NCI-H526 (cell line): ENCODE measurements at regions not wholly inside any gene's neighbourhood (a gene's known extent, or its start where the extent isn't known, plus 50 kb on each side); places are given as distances from the start of the nearest gene placed in this dataset.
A peak's percentile ranks its signal among the peaks of the same experiment; 100 is the strongest.
"Not testable (repeated sequence)": the region's sequence is repeated elsewhere in the genome, so short reads cannot be mapped to it uniquely, and the experiment has no call there.

ENCODE experiments used
- DNase-seq, 2 experiments: peaks; one replicate each; lab custom pipeline; 2025; lab: John Stamatoyannopoulos, UW

DNA sequence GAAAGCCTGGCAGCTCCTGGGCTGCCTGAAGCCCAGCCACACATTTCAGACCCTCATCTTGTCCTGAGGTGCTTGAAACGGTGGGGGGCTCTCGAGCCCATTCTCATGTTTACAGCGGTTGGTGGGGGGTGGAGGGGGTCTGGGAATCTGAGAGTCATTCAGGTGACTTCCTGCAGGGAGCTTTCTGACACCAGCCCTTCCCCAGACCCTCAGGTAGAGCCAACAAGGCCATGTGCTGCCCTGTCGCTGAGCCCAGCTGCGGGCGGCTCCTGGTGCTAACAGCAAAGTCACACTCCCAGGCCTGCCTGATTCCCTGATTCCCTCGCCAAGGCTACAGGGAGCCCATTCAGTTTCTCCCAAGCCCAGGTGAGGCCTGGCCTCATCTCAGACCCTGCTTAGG lies 324.9 kb upstream of the MEX3C start:
- no peak for DNase-seq

DNA sequence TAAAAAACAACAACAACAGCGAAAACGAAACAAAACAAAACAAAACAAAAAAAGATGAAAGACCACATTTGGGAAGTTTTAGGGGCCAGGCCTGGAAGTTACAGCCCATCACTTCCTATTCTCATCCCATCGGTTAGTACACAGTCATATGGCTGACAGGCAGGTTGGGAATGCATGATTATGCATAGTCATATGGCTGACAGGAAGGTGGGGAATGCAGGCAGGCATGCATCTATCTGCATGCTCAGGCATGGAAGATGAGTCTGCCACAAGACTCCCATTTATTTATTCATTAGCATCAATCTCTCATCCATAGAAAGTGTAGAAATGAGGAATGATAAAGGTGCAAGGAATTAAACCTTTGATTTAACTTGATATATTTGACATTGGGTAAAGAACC lies 325.3 kb upstream of the MEX3C start:
- DNase-seq: no peak

DNA sequence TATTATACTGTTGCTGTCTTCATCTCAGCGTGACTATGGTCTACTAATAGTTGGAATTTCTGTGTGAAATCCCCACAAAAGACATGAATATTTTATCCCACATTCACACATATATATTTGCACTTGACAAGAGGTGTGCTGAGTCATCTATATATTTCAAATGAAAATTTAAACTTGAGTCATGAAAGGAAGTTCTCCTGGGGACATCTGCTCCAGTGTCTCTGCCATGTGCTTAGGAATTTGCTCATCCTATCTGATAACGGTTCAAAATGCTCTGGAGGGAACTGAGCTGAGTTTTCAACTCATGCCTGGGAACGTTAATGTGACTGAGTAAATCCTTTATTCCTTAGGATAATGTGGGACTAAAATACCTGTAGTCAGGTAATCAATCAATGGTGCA lies 326.2 kb upstream of the MEX3C start:
- DNase-seq: no peak

DNA sequence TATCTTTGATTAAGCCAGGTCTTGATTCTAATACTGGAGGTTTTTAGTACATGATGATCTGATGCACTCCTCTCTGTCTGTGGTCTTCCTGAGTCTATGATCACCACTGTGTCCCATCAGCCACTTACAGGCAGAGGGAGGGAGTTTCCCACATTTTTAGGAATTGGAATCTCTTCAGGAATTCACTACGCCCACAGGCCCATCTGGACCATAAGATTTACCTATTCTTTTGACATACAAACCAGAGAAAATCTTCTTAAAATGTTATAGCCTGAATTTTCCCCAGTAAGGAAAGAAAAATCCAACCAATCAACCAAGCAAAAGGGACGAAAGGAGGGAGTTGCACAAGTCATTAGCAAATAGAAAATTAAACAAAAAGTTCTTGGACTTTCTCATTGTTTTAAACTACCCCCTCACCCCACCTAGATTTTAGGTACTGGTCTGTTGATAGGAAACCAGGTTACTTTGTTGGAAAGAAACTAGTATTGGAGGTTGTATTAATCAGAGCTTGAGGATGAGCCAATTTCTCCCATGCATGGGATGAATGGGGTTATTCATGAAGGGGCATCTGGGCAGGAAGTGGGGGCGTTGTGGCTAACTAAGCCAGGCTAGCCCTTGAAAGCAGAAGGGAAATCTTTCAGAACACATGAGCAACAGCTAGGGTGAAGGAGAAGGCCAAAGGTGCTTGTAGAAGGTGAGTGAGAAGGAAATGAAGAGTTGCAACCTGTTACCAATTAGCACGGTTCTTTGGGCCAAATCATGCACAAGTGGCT lies 328.2 kb upstream of the MEX3C start:
- no peak for DNase-seq

DNA sequence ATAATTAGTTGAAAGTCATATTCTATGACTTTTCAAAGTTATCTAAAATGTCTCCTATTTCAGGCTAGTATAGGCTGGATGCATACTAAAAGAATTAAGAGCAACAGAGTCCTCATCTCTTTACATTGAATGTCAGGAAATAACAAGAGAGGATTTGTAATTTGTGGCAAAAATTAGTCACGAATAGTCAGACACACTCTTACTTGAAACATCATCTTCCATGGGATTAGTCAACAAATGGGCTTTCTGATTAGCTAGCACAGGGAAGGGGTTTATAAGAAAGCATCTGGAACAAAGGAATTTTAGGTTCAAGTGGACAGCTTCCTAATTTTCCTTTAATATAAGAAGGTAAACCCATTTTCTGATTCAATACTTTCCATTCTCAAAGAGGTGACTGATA lies 330.3 kb upstream of the MEX3C start:
- no peak for DNase-seq

DNA sequence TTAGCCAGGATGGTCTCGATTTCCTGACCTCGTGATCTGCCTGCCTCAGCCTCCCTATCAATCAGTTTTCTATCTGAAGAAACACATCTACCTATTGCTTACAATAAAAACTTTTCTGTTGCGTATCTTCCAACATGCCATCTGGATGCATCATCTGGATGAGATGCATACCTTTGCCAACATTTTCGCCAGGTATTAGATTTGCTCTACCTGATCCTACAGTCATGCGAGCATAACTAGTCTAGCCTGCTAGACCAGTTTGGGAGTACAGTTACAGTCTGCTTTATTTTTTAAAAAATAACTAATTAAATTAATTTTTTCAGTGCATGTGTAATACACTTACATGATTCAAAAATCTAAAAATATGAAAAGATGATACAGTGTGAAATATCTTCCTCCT lies 334.0 kb upstream of the MEX3C start:
- no peak for DNase-seq

DNA sequence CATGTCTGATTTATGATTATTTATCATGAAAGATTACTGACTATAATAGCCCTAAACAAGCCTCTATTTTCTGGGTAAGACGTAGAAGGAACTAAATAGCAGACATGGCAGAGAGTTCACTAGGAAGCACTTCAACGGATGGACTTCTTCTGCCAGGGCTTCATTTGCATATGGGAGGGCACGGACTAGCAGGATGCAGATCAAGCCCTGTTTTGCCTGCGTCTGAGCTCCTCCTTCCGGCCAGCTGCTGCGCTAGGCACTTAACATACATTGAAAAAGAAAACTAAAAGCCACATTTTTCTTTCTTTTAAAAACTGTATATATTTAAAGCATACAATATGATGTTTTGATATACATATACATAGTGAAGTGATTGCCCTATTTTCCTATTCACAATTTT lies 340.0 kb upstream of the MEX3C start:
- peak; percentile 79 to 91 for DNase-seq

DNA sequence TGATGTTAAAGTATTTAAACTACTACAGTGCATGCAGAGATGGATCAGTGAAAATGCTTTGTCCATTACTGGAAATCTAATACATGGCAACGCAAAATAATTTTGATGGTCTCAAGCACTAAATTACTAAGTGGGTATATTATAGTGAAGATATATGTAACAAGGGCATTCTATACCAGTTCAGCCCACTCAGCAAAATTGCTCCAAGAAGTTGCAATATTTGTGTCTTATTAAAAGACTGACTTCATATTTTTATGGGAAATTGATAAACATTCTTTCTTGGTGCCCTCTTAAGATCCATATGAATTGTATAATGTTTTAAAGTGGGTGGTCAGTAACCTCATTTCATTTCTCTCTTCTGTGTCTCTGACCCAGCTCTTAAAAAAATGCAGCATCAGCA lies 343.1 kb upstream of the MEX3C start:
- no peak for DNase-seq

DNA sequence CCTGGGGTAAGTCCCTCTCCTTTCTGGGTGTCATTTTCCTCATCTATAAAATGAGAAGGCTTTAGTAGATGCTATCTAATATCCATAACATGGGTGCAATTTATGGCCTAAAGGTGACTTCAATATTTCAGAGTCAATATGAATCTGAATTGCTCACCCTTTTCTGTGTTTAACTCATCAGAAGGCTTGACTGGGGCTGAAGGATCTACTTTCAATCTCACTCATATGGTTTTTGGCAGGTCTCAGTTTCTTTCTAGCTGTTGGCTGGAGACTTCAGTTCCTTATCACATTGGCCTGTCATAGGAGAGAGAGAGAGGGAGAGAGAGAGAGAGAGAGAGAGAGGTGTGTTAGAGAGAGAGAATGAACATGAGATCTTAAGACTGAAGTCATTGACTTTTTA lies 343.7 kb upstream of the MEX3C start:
- no peak for DNase-seq

DNA sequence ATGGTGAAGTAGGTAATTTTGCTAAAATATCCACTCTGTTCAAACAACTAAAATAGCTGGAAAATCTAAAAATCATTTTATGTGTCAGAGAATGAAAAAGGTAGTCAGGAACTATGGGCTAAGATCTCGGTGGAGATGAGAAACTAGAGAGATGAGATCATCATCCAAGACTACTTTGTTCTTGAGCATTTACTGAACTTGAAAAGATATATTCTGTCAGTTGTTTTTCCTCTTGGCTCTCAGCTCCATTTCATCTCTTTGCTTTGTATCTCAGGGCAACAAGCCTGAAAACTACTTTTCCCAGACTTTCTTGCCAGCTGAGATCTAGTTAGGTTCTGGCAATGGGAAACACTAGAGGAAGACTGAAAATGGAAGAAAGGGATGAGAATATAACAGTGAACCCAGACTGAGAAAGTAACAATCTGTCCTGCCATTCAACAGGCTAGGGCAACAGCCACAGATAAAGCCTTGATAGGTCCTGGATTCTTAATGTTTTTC lies 346.2 kb upstream of the MEX3C start:
- DNase-seq: no peak

DNA sequence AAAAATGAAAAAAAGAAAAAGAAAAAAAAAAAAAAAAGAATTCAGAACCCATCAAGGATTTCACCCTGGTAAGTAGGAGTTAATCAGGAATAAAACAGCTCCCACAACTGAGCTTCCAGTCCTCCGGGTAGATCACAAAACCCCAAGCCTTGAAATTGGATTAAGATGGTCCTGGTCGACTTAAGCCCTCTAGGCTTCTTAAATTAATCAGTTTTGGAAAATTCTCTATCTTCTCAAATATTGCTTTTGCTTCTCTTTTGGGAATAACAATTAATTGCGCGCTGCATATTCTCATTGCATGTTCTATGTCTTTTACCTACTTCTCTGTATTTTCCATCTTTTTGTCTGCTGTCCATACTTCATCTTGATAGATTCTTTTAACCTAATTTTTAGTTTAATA lies 348.0 kb upstream of the MEX3C start:
- DNase-seq: no peak

DNA sequence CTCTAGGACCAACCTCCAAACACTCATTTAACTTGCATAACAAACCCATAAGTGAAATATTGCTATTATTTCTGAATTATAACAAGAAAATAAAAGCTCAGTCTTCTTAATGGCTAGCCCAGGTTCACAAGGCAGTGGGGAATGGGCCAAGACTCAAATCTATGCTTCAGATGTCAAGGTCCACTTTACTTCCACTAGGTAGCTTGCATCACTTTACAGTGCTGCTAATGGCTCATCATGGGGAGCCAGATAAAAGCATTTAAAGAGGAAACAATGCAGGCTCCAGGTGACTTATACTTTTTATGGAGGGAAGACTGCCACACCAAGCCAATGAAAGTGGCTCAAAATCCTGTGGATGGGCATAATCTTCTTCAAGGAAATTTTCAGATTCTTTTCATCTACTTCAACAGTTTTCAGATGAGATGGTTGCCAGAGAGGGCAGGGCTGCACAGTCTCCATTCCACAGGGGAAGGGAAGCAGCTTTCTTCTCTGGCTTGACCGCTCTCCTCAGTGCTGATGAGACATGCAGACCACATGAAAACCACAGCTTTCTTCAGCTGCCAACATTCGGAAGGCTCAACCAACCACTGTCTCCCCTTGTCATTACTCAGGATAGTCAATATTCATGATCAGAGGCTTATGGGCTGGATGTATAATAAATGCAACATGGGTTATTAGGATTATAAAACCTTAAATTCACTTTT lies 361.9 kb upstream of the MEX3C start:
- no peak for DNase-seq

DNA sequence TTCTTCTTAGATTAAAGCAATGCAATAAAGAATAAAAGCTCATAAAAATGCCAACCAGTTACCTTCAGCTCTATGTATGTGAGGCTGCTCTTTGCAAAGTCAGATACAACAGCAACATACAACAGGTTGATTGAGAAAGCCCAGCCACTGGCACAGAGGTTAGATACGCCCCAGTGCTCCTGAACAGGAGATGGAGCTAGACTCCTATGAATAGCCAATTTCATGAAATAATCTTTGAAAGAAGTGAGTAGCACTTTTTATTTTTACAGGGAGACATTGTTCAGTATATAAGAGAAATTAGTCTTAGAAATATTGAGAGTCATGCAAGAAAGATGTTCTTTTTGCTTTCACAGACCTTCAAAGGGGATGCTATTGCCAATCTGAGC lies 362.4 kb upstream of the MEX3C start:
- DNase-seq: no peak

DNA sequence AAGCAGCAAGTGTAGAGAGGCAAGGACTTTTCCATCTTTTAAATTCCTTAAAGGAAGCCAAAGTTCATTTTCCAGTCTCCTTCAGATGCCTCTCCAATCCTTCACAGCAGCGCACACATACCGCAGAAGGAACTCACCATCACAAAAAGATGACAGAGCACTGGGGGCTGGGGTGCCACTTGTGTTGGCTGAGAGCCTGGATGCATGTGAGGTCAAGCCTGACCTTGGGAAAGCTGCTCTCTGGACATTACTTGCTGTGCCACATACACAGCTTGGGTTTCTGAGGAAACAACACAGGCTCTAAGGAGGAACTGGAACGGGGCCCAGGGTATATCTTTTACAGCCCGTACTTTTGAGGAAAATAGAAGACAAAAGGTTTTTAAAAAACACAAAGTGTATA lies 364.3 kb upstream of the MEX3C start:
- DNase-seq: no peak

DNA sequence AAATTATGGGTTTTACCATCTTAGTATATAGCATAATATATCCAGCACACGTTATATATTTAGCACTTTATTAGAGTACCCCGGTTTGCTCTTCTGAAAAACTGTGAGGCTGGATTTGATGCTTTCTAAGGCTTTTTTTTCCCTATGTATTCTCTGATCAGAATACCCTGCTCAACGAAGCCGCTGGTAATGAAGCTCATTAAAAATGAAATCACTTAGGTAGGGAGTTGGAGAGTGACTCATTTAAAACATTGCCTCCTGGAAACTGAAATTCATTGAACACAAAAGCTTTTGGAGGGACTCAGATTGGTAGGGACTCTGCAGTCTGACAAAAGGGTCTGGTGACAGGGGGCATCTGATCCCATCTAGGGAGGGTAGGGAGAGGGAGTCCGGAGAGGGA lies 365.4 kb upstream of the MEX3C start:
- no peak for DNase-seq

DNA sequence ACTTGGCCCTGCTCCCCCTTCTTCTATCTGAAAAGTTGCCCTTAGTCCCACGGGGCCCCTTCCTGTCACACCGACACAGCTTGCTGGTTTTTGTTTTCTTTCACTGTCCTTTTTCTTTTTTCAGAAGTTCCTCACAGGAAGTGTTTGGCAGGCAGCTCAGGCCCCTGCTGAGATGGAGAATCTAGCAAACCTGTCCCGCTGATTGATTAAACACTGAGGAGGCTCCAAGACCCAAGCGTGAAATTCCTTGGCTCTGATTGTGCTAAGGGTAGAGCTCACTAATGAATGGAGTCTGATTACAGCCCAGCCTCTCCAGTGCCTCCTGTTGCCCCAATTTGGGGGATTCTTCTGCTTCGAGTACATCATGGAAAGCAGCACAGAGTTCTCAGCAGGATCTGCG lies 365.9 kb upstream of the MEX3C start:
- DNase-seq: no peak

DNA sequence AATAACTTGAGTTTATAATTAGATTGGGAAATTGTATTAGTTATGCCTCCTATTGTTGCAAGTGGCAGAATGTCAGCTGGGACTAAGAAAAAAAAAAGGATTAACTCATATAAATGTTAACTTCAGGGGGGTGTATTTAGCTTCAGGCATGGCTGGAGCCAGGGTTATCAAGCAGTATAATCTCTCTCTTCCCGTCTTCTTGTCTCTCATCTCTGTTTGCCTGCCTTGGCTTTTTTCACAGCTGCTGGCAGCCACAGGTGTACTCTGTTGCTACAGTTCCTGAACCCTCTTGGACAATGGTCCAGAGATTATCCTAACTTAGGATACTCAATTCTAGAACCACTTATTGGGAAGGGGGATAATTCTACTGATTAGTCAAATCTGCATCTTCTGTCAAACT lies 370.7 kb upstream of the MEX3C start:
- no peak for DNase-seq

DNA sequence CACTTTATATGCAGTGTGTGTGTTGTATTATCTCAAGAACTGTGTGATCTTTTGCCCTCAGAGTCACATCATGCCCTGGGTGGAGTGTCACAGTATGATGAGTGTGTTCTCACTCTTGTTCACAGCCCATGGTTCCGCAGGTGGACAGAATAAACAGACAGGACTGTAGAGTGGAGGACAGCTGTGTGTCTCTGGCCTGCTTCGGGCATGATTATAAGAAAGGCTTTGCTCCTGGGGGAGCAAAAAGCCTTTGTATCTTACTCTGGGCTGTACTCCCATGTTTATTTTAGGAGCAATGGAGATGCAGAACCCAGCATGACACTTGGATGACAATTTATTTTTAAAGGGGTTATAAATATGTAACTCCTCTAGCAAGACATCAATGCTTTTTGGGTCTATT lies 371.7 kb upstream of the MEX3C start:
- no peak for DNase-seq

DNA sequence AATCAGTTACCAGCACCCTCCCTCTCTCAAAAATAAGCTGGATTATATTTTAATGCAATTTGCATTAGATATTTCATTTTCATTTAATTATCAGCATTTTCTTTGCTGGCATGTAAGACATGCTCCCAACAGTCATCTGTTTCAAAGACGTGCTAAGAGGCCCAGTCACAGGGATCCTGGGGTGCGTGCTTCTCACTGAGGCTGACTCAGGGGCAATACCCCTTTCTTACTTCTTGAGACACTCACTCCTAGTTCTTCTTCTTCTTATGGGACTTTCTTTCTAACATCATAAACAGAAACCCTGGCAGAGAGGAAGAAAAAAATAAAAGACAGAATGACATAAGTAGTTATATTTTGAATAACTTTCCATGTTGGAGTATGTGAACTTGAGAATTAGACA lies 372.1 kb upstream of the MEX3C start:
- DNase-seq: no peak

DNA sequence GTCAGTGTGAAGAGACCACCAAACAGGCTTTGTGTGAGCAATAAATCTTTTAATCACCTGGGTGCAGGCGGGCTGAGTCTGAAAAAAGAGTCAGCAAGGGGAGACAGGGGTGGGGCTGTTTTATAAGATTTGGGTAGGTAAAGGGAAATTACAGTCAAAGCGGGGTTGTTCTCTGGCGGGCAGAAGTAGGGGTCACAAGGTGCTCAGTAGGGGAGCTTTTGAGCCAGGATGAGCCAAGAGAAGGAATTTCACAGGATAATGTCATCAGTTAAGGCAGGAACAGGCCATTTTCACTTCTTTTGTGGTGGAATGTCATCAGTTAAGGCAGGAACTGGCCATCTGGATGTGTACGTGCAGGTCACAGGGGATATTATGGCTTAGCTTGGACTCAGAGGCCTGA lies 372.6 kb upstream of the MEX3C start:
- not testable (repeated sequence) for DNase-seq

DNA sequence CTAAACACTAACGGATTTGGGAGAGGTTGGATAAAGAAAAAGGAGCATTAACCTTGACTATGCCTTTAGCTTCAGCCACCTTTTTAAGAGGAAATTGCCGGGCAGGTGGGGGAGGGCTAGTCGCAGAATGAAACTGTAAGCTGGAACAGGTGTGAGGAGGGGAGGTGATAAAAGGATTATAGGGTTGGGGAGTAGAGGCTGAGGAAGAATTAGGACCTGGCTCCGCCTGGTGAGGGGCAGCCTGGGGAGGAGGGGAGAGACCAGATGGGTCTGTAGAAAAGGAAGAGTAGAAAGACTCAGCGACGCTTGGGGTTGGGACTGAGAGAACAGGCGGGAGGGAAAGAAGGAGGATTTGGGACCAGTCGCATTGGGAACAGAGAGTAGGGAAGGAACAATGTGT lies 376.4 kb upstream of the MEX3C start:
- DNase-seq: not testable (repeated sequence)

DNA sequence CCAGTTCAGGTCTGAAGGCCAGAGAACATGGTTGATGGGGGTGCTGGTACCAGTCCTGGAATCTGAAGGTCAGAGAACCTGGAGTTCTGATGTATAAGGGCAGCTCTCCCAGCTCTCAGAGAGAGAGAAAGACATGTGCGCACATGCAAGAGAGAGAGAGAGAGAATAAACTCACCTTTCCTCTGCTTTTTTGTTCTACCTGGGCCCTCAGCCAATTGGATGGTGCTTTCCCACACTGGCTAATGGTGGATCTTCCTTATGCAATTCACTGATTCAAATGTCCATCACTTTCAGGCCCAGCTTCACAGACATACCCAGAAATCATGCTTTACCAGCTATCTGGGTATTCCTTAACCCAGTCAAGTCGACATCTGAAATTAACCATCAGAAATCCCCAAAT lies 377.7 kb upstream of the MEX3C start:
- DNase-seq: no peak

DNA sequence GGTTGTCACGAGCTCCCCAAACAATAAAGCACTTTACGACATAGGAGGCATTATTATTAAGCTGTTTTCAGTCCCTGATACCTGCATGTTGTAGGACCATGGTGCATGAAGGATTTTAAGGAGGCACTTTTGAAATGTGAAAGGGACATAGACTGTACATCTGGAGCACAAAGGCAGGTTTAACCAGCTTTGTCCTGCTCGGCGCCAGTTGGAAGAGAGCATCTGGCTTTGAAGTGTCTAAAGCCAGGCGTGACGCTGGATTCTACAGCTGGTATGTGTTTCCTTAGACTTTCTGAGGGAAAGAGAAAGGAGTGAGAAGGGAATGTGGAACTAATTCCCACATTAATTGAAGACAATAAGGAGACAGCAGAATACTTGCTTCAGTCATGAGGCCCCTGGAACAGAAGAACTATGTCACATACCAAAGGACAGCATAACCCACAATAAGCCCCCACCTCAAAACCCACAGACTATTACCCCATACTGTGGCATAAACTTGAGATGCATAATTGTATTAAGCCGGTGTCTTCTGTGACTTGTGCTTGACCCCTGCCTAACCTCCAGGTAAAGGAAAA lies 381.0 kb upstream of the MEX3C start:
- DNase-seq: no peak
